ENCODE measurements at regions not wholly inside any gene's neighbourhood (a gene's known extent, or its start where the extent isn't known, plus 50 kb on each side); places are given as distances from the start of the nearest gene placed in this dataset.

DNA sequence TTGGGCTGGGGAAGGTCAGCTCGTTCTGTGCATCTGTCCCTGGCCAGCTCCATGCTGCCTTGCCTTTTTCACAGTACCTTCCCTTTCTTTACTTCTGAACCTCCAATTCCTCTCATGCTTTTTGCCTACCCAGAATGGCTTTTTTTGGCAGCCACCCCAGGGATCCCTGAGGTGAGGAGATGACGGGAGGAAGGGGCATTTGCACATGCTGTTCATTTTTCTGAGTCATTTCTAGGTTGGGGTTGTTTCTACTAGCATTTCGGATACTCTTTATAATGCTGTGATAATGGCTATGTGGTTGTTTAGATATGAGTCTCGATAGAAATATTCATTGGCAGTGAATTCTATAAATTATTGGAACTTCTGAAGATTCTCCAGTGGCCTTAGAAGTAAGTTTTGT is 415.1 kb upstream of the FZD8 start:
- DNase-seq (ENCODE audit: low read depth in 3 of 3) = no peak

DNA sequence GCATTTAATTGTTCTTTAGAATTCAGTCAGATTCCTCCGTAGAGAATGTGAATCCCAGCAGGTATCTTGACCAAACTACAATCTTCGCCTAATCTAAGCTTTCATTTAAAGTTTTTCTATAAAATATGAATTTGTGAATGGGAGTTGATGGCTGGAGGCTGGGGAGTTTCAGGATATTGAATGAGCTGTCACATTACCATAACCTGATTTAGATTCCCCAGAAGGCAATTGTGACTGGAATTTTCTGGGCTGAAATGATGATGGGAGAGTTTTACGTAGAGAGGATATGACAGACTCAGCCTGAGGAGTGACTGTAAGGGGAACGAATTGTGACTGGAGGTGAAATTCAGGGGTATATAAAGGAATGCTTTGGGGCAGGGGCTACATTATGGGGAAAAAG is 411.7 kb upstream of the FZD8 start:
- DNase-seq (ENCODE audit: low read depth in 3 of 3) = no peak

DNA sequence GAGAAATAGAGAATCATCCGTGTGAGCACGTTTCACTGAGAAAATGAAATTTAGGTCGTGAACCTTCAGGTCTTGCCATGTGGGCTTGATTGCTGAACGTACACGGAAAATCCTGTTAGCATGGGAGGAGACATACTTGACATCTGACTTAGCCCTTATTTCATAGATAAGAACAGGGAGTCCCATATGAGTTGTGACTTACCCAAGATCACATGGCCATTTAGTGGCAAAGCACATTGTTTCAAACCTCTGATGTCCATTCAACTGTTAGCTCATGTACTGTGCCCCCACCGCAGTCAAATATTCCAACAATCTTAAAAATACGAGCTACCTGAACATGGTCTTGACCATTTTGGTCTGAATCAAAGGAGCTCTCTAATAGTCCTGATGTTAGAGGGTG is 411.2 kb upstream of the FZD8 start:
- DNase-seq (ENCODE audit: low read depth in 3 of 3) = no peak

DNA sequence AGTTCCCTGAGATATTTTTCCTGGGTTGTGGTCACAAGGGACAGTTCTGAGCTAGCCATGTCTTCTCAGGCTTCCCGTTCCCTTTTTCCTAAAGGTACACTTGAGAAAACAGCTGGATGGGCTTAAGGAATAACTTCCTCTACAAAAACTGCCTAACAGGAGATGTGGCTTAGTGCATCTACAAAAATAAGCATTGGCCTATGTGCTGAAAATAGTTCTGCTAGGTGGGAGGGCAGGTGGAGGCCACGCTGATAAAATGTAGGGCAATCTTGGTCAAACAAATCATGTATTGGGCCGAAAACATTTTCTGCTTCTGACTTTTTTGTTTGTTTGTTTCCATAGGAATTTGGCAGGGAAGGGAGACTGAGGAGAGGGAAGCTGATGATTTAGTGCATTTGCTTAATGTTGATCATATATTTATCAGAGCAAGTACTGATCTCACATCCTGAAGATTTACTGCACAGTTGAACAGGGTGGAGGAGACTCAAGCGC is 409.4 kb upstream of the FZD8 start:
- DNase-seq (ENCODE audit: low read depth in 3 of 3) = no peak

GRCh38 chr10:36050763-36051499 is 408.8 kb upstream of the FZD8 start:
- no peak for DNase-seq (ENCODE audit: low read depth in 3 of 3)

- no peak for DNase-seq (ENCODE audit: low read depth in 3 of 3)
These were observed 406.7 kb upstream of the FZD8 start for GRCh38 chr10:36048780-36049179.

DNA sequence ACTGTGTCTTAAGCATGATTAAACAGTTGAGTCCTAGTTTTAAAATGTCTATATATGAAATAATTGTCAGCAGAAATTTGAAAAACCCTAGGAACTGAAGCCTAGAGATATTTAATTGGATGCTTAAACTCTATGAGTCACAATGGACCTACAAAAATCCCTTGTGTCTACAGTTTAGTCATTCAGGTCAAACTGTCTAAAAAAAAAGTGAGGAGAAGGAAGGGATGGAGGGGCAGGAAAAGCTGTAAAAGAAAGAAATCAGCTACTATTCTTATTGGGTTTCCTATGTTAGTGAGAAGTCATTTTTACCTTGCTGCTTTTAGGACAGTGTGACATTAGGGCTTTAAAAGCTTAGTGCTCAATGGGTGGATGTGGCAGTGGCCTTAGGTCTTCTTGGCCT is 406.1 kb upstream of the FZD8 start:
- no peak for DNase-seq (ENCODE audit: low read depth in 3 of 3)

DNA sequence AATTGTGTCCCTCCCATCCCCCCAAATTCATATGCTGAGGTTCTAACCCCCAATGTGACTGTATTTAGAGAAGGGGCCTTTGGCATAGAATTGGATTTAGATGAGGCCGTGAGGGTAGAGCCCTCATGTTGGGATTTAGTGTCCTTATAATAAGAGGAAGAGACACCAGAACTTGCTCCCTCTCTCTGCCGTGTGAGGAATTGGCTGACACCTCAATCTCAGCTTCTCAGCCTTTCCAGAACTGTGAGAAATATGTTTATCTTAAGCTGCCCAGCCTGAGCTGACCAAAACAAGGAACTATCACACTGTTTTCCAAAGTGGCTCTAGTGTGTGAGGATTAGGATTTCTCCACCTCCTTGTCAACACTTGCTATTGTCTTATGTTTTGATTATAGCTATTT is 400.0 kb upstream of the FZD8 start:
- no peak for DNase-seq (ENCODE audit: low read depth in 3 of 3)

DNA sequence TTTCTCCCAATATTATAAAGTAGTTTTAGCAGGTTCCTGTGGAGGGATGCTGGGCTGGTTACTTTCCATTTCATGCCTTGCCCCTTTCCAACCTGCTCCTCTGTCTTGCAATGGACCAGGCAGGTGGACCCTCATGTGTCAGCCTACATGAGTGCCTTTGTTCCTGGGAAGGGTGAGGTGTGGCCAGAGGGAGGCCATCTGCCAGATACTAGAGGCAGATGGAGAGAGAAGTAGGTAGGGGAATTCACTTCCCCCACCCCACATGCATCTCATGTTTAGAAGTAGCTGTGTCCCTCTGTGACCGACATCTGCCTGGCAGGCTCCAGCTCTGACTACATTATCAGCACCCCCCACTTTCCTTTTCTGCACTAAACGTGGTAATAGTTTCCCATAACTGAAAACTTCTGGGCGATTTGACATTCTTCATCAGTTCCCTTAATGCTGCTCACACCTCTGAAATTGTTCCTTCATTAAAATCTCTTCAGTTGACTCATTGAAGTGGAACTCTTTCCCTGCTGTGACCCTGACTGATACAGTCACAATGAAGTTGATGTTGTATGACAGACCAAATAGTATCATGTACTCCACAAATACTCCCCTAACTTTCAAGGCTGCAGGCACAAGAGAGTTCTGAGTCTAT is 396.3 kb upstream of the FZD8 start:
- no peak for DNase-seq (ENCODE audit: low read depth in 3 of 3)

- no peak for DNase-seq (ENCODE audit: low read depth in 3 of 3)
These were observed 394.0 kb upstream of the FZD8 start for GRCh38 chr10:36036137-36036536.

GRCh38 chr10:36033808-36034207 is 391.7 kb upstream of the FZD8 start:
- DNase-seq (ENCODE audit: low read depth in 3 of 3) = no peak

- no peak for DNase-seq (ENCODE audit: low read depth in 3 of 3)
These were observed 388.4 kb upstream of the FZD8 start for GRCh38 chr10:36030516-36030915.

GRCh38 chr10:36026656-36027390 is 384.7 kb upstream of the FZD8 start:
- DNase-seq (ENCODE audit: low read depth in 3 of 3) = no peak

DNA sequence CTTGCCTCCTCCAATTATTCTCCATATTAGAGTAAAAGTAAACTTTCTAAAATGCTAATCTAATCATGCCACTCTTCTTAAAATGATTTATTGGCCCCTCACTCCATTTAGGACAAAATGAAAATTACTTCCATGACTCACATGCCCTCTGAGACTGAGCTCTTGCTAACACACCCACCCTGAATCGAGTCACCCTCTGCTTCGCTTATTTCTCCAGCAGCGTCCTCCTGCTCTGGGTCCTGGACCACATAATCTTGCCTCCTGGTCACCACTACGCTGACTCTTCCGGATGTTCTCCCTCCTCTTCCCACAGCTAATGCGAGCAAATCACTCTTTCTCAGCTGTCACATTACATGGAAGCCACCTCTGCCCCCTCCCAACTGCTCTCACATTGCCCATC is 384.0 kb upstream of the FZD8 start:
- no peak for DNase-seq (ENCODE audit: low read depth in 3 of 3)

DNA sequence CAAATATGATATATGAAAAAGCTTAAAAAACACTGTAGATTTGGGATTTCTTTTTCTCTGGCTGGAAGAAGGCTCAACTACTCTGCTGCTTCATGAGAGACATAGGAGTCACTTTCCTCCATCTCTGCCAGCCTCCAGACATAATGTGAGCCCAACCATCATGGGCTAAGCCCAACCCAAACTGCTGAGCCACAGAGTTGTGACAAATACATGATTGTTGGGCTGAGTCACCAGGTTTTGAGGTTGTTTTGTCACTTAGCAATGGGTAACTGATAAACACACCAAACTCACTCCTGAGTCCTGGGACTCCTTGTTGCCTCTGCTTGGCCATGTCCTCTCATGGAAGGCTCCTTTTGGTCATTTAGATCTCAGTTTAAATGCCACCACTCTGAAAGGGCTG is 381.8 kb upstream of the FZD8 start:
- DNase-seq (ENCODE audit: low read depth in 3 of 3) = no peak

- DNase-seq (ENCODE audit: low read depth in 3 of 3) = no peak
These were observed 379.0 kb upstream of the FZD8 start for GRCh38 chr10:36021096-36021495.

GRCh38 chr10:36019749-36020148 is 377.7 kb upstream of the FZD8 start:
- DNase-seq (ENCODE audit: low read depth in 3 of 3) = no peak

DNA sequence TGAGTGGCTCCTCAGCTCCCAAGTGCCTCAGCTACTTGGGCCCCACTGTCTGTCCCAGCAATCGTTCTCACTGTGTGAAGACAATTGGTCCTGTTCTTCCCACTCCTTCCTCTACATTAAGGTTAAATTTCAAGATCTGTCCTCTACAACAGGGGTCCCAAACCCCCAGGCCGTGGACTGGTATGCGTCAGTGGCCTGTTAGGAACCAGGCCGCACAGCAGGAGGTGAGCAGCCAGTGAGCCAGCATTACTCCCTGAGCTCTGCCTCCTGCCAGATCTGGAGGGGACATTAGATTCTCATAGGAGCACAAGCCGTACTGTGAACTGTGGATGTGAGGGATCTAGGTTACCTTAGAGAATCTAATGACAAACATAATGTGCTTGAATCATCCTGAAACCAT is 376.9 kb upstream of the FZD8 start:
- DNase-seq (ENCODE audit: low read depth in 3 of 3) = no peak

- DNase-seq (ENCODE audit: low read depth in 3 of 3) = no peak
These were observed 375.0 kb upstream of the FZD8 start for GRCh38 chr10:36017137-36017536.

- DNase-seq (ENCODE audit: low read depth in 3 of 3) = no peak
These were observed 365.3 kb upstream of the FZD8 start for GRCh38 chr10:36007369-36007768.

GRCh38 chr10:36003688-36004087 is 361.6 kb upstream of the FZD8 start:
- DNase-seq (ENCODE audit: low read depth in 3 of 3) = no peak

GRCh38 chr10:36003031-36003600 is 361.0 kb upstream of the FZD8 start:
- no peak for DNase-seq (ENCODE audit: low read depth in 3 of 3)

DNA sequence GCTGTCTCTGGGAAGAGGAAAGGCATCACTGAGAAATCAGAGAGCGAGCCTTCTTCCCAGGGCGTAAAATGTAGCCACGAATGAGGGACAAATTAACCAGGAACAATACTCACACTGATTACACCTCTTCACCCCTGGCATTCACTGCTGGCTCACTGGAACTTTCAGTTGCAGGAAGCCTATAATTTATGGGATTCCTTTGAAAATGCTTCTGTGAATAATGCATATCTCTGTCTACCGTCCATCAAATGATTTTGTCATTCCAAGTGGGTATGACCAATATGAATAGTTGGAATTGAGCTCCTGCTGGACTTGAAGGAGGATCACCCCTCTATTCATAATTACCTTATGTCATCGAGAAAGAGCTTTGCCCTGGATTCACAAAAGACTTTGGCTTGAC is 360.3 kb upstream of the FZD8 start:
- DNase-seq (ENCODE audit: low read depth in 3 of 3) = no peak

Measured in stimulated activated CD4-positive, alpha-beta T cell treated with anti-CD3 and anti-CD28 coated beads, TNF-alpha, amount 100 ng/mL, for 4 hours (primary cell).